ENCODE measurements at regions not wholly inside any gene's neighbourhood (a gene's known extent, or its start where the extent isn't known, plus 50 kb on each side); places are given as distances from the start of the nearest gene placed in this dataset.
"Not testable (repeated sequence)": the region's sequence is repeated elsewhere in the genome, so short reads cannot be mapped to it uniquely, and the experiment has no call there.

- in situ Hi-C loops (cut with HindIII; ENCODE audit: low sequenced_read_pairs) = not testable (repeated sequence)
These were observed 556.5 kb upstream of the IZUMO3 start for GRCh38 chr9:25102204-25102603.

DNA sequence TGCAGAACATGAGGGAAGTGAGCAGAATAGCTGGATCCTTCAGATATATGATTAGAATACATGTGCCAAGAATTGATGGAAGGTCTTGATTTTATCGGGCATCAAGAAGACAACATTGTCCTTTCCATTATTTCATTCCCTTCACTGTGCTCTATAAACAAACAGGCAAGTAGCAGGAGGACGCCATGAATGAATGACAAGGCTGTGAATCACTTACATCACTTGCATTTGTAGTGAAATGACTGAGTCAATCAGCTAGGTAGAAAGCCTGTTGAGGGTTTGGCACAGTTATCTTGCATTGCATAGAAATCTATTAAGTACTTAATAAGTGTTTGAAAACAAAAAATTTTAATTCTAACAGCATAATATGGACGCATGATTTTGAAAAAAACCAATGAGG is 548.8 kb upstream of the IZUMO3 start:
- in situ Hi-C loops (cut with HindIII; ENCODE audit: low sequenced_read_pairs) = no loop called here

- in situ Hi-C loops (cut with HindIII; ENCODE audit: low sequenced_read_pairs) = no loop called here
These were observed 532.5 kb upstream of the IZUMO3 start for GRCh38 chr9:25078202-25078601.

DNA sequence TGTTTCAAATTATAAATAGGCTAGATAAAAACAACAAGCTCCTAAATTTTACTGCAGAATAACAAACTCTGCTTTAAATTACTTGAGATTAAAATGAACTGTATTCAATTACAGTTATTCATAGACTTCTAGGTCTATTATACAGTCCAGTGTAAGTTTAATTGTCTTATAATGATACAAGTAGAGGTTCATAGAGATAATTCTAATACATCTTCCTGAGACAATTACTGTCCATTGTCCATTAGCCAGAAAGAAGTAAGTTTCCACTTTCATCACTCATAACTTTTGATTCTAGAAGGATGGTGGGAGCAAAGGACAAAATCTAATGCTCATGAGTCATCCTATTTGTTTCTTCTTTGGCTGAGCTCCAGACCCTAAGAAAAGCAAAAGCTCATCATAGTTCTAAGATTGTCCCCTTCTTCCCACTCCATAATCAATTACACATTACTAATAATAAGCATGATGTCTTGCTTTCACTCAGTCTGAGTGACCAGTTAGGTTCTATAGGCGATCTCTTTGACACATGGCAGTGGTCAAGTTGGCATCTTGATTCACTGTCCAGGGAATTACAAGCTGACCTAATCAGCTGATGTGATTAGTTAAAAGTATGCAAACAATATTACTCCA is 502.5 kb upstream of the IZUMO3 start:
- in situ Hi-C loops (cut with HindIII; ENCODE audit: low sequenced_read_pairs) = no loop called here

- in situ Hi-C loops (cut with HindIII; ENCODE audit: low sequenced_read_pairs) = not testable (repeated sequence)
These were observed 499.8 kb upstream of the IZUMO3 start for GRCh38 chr9:25045469-25045868.

DNA sequence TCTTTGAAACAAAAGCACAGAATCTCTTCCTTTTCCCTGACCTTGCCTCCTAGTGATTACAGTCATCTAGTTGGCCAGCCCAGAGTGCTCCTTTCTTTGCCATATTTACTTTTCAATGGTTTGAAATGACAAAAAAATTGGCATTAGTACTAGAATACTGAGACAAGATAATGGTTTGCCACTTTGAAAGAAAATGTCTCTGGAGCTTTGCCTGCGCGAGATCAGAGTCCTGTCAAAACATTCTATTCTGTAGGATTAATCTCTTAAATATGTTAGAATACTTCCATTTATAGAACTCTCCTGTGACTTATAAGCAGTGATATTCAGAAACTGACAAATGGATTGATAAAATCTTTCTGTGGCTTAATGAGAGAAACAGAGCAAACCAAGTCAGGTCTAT is 484.0 kb upstream of the IZUMO3 start:
- in situ Hi-C loops (cut with HindIII; ENCODE audit: low sequenced_read_pairs) = no loop called here

DNA sequence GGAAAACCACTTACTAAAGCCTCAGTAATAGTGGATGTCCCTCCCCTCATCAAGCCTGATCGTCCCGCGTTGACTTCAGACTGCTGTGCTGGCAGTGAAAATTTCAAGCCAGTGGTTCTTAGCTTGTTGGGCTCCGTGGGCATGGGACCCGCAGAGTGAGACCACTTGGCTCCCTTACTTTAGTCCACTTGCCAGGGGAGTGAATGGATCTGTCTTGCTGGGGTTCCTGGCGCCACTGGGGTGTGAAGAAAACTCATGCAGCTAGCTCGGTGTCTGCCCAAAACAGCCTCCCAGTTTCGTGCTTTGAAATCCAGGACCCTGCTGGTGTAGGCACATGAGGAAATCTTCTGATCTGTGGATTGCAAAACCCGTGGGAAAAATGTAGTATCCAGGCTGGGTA is 480.0 kb upstream of the IZUMO3 start:
- in situ Hi-C loops (cut with HindIII; ENCODE audit: low sequenced_read_pairs) = no loop called here

- in situ Hi-C loops (cut with HindIII; ENCODE audit: low sequenced_read_pairs) = no loop called here
These were observed 479.5 kb upstream of the IZUMO3 start for GRCh38 chr9:25025156-25025555.

DNA sequence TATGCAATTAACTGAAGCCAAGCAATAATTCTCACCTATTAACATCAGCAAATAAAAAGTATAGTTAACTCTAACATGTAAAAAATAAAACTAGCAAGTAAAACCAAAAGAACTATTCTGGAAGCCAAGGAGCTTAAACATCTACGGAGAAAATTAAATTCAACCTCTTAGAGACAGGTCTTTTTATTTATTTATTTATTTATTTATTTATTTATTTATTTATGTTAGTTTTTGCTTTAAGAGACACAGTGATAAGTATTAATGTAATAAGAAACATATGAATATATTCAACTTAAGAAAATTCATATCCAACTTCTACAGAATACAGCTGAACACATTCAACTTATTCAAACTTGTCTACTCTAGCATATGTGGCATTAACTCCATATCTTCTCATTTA is 472.1 kb upstream of the IZUMO3 start:
- in situ Hi-C loops (cut with HindIII; ENCODE audit: low sequenced_read_pairs) = no loop called here

DNA sequence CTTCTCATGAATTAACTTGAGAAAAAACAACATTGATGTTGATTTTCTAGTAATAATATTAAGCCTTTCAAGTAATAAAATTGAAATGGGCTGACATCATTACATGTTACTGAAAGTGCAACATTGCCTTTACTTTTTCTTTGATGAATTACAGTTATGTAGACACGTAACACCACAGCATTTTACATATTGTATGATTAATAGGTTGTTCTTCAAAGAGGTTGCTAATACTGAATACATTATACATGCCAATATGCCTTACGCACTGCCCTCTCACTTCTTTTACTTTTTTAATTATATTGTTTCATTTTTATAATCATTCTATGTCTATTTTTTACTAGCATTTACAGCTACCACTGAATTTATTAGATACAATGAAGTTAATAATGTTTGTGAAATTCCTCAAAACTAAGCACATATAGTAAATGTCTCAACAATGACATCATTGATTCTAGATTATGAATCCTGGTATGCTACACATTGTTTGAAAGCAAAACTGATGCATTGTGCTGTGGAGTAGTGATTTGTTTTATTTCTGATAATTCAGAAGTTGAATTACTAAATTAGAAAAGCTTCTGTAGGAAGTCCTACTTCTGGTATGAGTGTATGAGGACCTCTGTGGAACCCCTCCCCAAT is 464.4 kb upstream of the IZUMO3 start:
- in situ Hi-C loops (cut with HindIII; ENCODE audit: low sequenced_read_pairs) = no loop called here

- in situ Hi-C loops (cut with HindIII; ENCODE audit: low sequenced_read_pairs) = no loop called here
These were observed 458.0 kb upstream of the IZUMO3 start for GRCh38 chr9:25003686-25004085.

GRCh38 chr9:24986331-24986730 is 440.6 kb upstream of the IZUMO3 start:
- in situ Hi-C loops (cut with HindIII; ENCODE audit: low sequenced_read_pairs) = no loop called here

DNA sequence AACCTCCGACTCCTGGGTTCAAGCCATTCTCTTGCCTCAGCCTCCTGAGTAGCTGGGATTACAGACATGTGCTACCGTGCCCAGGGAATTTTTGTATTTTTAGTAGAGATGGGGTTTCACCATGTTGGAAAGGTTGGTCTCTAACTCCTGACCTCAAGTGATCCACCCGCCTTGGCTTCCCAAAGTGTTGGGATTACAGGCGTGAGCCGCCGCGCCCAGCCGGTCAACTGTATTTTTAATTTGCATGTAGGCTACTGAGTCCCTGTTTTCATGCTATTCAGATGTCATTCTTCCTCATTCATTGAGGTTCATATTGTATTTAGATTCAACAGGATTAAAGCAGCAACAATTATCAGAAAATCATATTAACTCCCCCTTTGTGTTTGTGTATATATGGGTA is 425.1 kb upstream of the IZUMO3 start:
- in situ Hi-C loops (cut with HindIII; ENCODE audit: low sequenced_read_pairs) = not testable (repeated sequence)

- in situ Hi-C loops (cut with HindIII; ENCODE audit: low sequenced_read_pairs) = no loop called here
These were observed 416.1 kb upstream of the IZUMO3 start for GRCh38 chr9:24961762-24962161.

DNA sequence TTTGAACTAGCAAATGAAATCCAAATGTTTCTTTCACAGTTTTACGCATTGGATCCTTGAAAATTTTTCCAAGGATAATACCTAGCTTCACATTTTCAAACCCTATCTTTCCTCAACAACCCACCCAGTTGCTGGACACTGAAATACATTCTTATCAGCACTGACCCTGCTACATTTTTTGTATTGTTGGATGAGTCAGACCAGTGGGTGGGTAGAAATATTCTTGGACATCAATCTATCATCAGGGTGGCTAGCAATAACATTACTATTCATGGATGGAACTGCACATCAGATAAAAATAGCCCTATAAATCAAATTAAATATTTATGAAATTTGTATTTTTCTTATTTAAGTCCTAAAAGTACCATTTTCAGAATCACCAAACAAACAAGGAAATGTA is 407.4 kb upstream of the IZUMO3 start:
- in situ Hi-C loops (cut with HindIII; ENCODE audit: low sequenced_read_pairs) = no loop called here

GRCh38 chr9:24939109-24939850 is 393.6 kb upstream of the IZUMO3 start:
- in situ Hi-C loops (cut with HindIII; ENCODE audit: low sequenced_read_pairs) = loop anchor here (25.0 kb wide), 1 partner anchor 102 kb away; no protein-coding TSS in a partner anchor

- in situ Hi-C loops (cut with HindIII; ENCODE audit: low sequenced_read_pairs) = loop anchor here (25.0 kb wide), 1 partner anchor 99 kb away; no protein-coding TSS in a partner anchor
These were observed 390.4 kb upstream of the IZUMO3 start for GRCh38 chr9:24936117-24936516.

GRCh38 chr9:24932785-24933184 is 387.1 kb upstream of the IZUMO3 start:
- in situ Hi-C loops (cut with HindIII; ENCODE audit: low sequenced_read_pairs) = loop anchor here (25.0 kb wide), 1 partner anchor 95 kb away; no protein-coding TSS in a partner anchor

GRCh38 chr9:24931894-24932293 is 386.2 kb upstream of the IZUMO3 start:
- in situ Hi-C loops (cut with HindIII; ENCODE audit: low sequenced_read_pairs) = loop anchor here (25.0 kb wide), 1 partner anchor 95 kb away; no protein-coding TSS in a partner anchor

- in situ Hi-C loops (cut with HindIII; ENCODE audit: low sequenced_read_pairs) = no loop called here
These were observed 367.1 kb upstream of the IZUMO3 start for GRCh38 chr9:24912767-24913166.

- in situ Hi-C loops (cut with HindIII; ENCODE audit: low sequenced_read_pairs) = no loop called here
These were observed 355.6 kb upstream of the IZUMO3 start for GRCh38 chr9:24901319-24901718.

DNA sequence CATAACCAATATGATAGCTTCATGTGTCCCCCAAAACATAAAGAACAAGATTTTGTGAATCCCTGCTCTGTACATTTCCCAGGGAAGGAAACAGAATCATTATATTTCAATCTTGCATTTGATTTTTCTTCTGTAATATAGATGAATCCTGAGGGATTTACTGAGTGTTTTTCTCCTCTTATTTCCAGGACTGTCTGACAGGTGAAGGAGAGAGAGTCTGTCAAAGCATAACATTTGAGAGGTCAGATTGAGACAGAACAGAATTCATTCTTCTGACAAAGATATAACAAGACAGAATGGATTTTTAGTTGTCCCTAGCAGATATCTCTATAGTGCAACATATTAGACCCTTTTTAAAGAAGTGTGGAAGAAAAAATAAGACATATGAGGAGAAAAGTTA is 354.5 kb upstream of the IZUMO3 start:
- in situ Hi-C loops (cut with HindIII; ENCODE audit: low sequenced_read_pairs) = no loop called here
